MM.1S (cell line): ENCODE measurements at regions not wholly inside any gene's neighbourhood (a gene's known extent, or its start where the extent isn't known, plus 50 kb on each side); places are given as distances from the start of the nearest gene placed in this dataset.

Experiments used
- DNase-seq: peaks from one replicate; pipeline ENCODE4 v3.0.0-alpha.2; 2015
- H2AFZ ChIP-seq: fragments of 300-600 bp; sonication (generic); 2 replicates; pipeline ENCODE4 v1.6.0; 2016; ENCODE audit warnings: antibody characterized with exemption, low read length
- H3F3A ChIP-seq: fragments of 300-600 bp; sonication (generic); 2 replicates; pipeline ENCODE4 v1.6.1; 2016; ENCODE audit warnings: mild to moderate bottlenecking, antibody characterized with exemption, low read length, moderate library complexity, mixed read lengths; ENCODE audit not compliant: insufficient read depth
- H3K27ac ChIP-seq: fragments of 300-600 bp; sonication (generic); 2 replicates; pipeline ENCODE4 v1.5.1; 2016; ENCODE audit warnings: mild to moderate bottlenecking, low read length
- H3K27me3 ChIP-seq: fragments of 300-600 bp; sonication (generic); replicated peaks from 2 replicates; pipeline ENCODE4 v1.6.0; 2016; ENCODE audit warnings: low read length; ENCODE audit not compliant: insufficient read depth
- H3K36me3 ChIP-seq: fragments of 300-600 bp; sonication (generic); replicated peaks from 2 replicates; pipeline ENCODE4 v1.6.1; 2016; ENCODE audit warnings: mild to moderate bottlenecking, low read length, mixed read lengths; ENCODE audit not compliant: insufficient read depth
- H3K4me1 ChIP-seq: fragments of 300-600 bp; sonication (generic); 2 replicates; pipeline ENCODE4 v1.6.1; 2016; ENCODE audit warnings: low read length, mixed read lengths
- H3K4me2 ChIP-seq: fragments of 300-600 bp; sonication (generic); 2 replicates; pipeline ENCODE4 v1.6.0; 2016; ENCODE audit warnings: low read depth, low read length
- H3K4me3 ChIP-seq: fragments of 300-600 bp; sonication (generic); 2 replicates; pipeline ENCODE4 v1.5.1; 2016; ENCODE audit warnings: low read length, mixed read lengths
- H3K79me2 ChIP-seq: fragments of 300-600 bp; sonication (generic); 2 replicates; pipeline ENCODE4 v1.6.1; 2016; ENCODE audit warnings: mixed run types, low read length, mixed read lengths
- H3K9ac ChIP-seq: fragments of 300-600 bp; sonication (generic); 2 replicates; pipeline ENCODE4 v1.6.1; 2016; ENCODE audit warnings: low read length, mixed read lengths
- H3K9me2 ChIP-seq: fragments of 300-600 bp; sonication (generic); replicated peaks from 2 replicates; pipeline ENCODE4 v1.6.1; 2016; ENCODE audit warnings: mild to moderate bottlenecking, low read length, mixed read lengths; ENCODE audit not compliant: insufficient read depth
- H3K9me3 ChIP-seq: fragments of 300-600 bp; sonication (generic); replicated peaks from 2 replicates; pipeline ENCODE4 v1.6.1; 2016; ENCODE audit warnings: mild to moderate bottlenecking, low read length, mixed read lengths; ENCODE audit not compliant: insufficient read depth
- H4K20me1 ChIP-seq: fragments of 300-600 bp; sonication (generic); 2 replicates; pipeline ENCODE4 v1.6.1; 2016; ENCODE audit warnings: mild to moderate bottlenecking, low read length, moderate library complexity, mixed read lengths; ENCODE audit not compliant: insufficient read depth
- CTCF ChIP-seq: fragments of 300-600 bp; sonication (generic); IDR thresholded peaks from 2 replicates; pipeline ENCODE4 v1.5.1; 2016; ENCODE audit warnings: antibody characterized with exemption, low read length, mixed read lengths
- EZH2 ChIP-seq: fragments of 300-600 bp; sonication (generic); optimal IDR thresholded peaks from 2 replicates; pipeline ENCODE3; 2017; ENCODE audit warnings: low read depth, mild to moderate bottlenecking, antibody characterized with exemption, low read length, mixed read lengths
- EZH2phosphoT487 ChIP-seq: fragments of 300-600 bp; sonication (generic); IDR thresholded peaks from 2 replicates; pipeline ENCODE4 v1.6.1; 2018; ENCODE audit warnings: antibody characterized with exemption, low read length

DNA sequence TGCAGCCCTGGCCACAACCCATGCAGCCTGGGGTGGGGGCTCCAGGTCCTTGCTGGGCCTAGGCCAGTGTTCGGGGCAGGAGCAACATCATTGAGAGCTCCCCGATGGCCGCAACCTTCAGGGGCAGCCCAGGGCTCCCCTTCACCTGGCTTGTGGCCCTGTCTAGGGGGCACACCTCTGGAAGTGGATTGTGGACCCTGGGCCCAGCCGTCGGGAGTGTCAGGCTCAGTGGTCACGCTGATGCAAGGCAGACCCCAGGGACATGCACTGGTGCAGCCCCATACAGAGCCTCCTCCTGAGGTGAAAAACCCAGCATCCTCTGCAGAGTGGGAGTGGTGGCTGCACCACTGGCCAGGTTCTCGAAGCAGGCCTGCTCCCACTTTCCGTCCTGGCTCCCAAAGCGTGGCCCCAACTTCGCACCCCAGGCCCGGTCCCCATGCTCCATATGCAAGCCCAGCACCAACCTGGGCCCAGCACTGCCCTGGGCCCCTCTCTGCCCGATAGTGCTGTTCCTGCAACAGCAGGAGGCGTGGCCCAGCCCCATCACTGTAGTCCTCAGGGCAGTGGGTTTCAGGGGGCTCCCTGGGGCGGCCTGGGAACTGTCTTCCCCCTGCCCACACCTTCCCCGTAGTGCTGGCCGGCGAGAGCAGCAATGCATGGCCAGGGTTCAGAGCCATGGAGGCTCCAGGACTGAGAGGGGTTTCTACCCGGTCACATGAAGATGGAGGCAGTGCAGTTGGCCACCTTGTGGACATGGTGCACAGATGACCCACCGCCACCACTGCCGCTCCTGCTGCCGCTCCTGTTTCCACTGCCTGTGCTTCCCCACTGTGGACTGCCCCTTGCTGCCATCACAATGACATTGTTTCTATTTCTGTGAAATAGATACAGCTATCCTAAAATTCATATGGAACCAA is 303.9 kb upstream of the NRG3 start:
- Histone ChIP-seq H3K4me1 (no peaks in the 10 kb centered on the region), H3K36me3 (no peaks in the 10 kb centered on the region), H3K27ac (no peak overlapping the region), H3K9me3 (no peaks in the 10 kb centered on the region), H3K4me2 (no peak overlapping the region), H3K79me2 (no peaks in the 10 kb centered on the region), H3K4me3 (no peak overlapping the region), H2AFZ (no peak overlapping the region), H3K9me2 (no peaks in the 10 kb centered on the region), H4K20me1 (no peaks in the 10 kb centered on the region), H3F3A (no peaks in the 10 kb centered on the region), H3K27me3 (no peaks in the 10 kb centered on the region), H3K9ac (no peak overlapping the region)
- TF ChIP-seq CTCF = no peak
- no peak for TF ChIP-seq EZH2
- TF ChIP-seq EZH2phosphoT487 = no peak
- DNase-seq = no peak

DNA sequence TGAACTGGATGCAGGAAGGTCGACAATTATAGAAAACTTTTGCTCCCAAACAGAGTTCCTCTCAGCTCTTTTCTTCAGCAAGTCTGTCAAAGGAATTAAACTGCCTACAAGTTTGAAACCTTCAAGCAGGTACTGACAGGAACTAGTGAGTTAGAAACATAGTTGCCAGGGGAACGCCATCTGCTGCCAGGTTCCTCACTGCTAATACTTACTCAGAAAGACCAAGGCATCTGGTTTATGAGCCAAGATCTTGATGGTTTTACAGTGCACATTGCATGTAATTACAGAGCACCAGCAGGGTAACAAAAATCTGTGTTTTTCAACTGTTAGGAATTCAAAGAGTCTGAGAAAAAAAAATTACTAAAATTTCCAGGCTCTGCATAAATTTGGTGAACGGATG is 300.0 kb upstream of the NRG3 start:
- Histone ChIP-seq H4K20me1 (no peaks in the 10 kb centered on the region), H3K4me3 (no peak overlapping the region), H3F3A (no peaks in the 10 kb centered on the region), H3K79me2 (no peaks in the 10 kb centered on the region), H3K9me2 (no peaks in the 10 kb centered on the region), H3K36me3 (no peaks in the 10 kb centered on the region), H3K4me1 (no peaks in the 10 kb centered on the region), H3K9ac (no peak overlapping the region), H3K27ac (no peak overlapping the region), H3K27me3 (no peaks in the 10 kb centered on the region), H3K9me3 (no peaks in the 10 kb centered on the region), H3K4me2 (no peak overlapping the region), H2AFZ (no peak overlapping the region)
- DNase-seq = no peak
- no peak for TF ChIP-seq CTCF
- no peak for TF ChIP-seq EZH2phosphoT487
- no peak for TF ChIP-seq EZH2

DNA sequence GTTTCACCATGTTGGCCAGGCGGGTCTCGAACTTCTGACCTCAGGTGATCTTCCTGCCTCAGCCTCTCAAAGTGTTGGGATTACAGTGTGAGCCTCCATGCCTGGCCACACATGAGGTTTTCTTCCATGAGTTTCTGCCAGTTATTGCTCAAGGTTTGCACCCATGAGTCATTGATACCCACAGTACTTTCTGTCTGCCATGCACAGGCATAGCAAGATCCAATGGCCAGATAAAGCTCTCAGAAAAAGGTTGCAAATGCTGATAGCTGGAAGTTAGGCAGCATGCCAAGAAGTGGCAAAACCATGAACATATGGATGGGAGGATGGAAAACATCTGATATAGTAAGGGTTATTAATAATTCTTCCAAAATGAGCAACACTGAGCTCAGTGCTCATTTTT is 298.7 kb upstream of the NRG3 start:
- H3K4me1 ChIP-seq = no peaks in the 10 kb centered on the region
- no peak overlapping the region for H2AFZ ChIP-seq
- H3F3A ChIP-seq = no peaks in the 10 kb centered on the region
- no peaks in the 10 kb centered on the region for H3K9me3 ChIP-seq
- DNase-seq = no peak
- no peak overlapping the region for H3K4me2 ChIP-seq
- no peaks in the 10 kb centered on the region for H3K9me2 ChIP-seq
- no peak overlapping the region for H3K27ac ChIP-seq
- no peaks in the 10 kb centered on the region for H3K36me3 ChIP-seq
- no peak overlapping the region for H3K4me3 ChIP-seq
- no peaks in the 10 kb centered on the region for H4K20me1 ChIP-seq
- H3K79me2 ChIP-seq = no peaks in the 10 kb centered on the region
- H3K9ac ChIP-seq = no peak overlapping the region
- TF ChIP-seq EZH2phosphoT487 = no peak
- no peak for TF ChIP-seq CTCF
- no peak for TF ChIP-seq EZH2
- H3K27me3 ChIP-seq = no peaks in the 10 kb centered on the region
